ENCODE measurements at regions not wholly inside any gene's neighbourhood (a gene's known extent, or its start where the extent isn't known, plus 50 kb on each side); places are given as distances from the start of the nearest gene placed in this dataset.
A peak's percentile ranks its signal among the peaks of the same experiment; 100 is the strongest.

- no peaks in the 10 kb centered on the region for H3K36me3 ChIP-seq
- H3K27ac ChIP-seq = no peak overlapping the region
- TF ChIP-seq CTCF (IDR thresholded peaks at IDR 0.05) = peak; percentile 20 to 27
- no peaks in the 10 kb centered on the region for H3K4me1 ChIP-seq
- no peak for DNase-seq
- no peaks in the 10 kb centered on the region for H3K9me3 ChIP-seq
- H3K4me3 ChIP-seq = no peak overlapping the region
- intact Hi-C loops (cut with DNase I; ENCODE audit: low total_unique reads) = no loop called here
- H3K27me3 ChIP-seq = no peaks in the 10 kb centered on the region
These were observed 251.1 kb upstream of the ADGRL2 start for GRCh38 chr1:81549588-81550127.

- no peaks in the 10 kb centered on the region for H3K27me3 ChIP-seq
- H3K4me3 ChIP-seq = no peak overlapping the region
- no peaks in the 10 kb centered on the region for H3K9me3 ChIP-seq
- H3K4me1 ChIP-seq = no peaks in the 10 kb centered on the region
- no peak for TF ChIP-seq CTCF (IDR thresholded peaks at IDR 0.05)
- H3K27ac ChIP-seq = no peak overlapping the region
- H3K36me3 ChIP-seq = no peaks in the 10 kb centered on the region
- DNase-seq = no peak
- intact Hi-C loops (cut with DNase I; ENCODE audit: low total_unique reads) = no loop called here
These were observed 251.7 kb upstream of the ADGRL2 start for GRCh38 chr1:81548918-81549587.

- no peaks in the 10 kb centered on the region for H3K9me3 ChIP-seq
- no peaks in the 10 kb centered on the region for H3K36me3 ChIP-seq
- intact Hi-C loops (cut with DNase I; ENCODE audit: low total_unique reads) = no loop called here
- no peak overlapping the region for H3K4me3 ChIP-seq
- DNase-seq = no peak
- no peak overlapping the region for H3K27ac ChIP-seq
- H3K27me3 ChIP-seq = no peaks in the 10 kb centered on the region
- H3K4me1 ChIP-seq = no peaks in the 10 kb centered on the region
- no peak for TF ChIP-seq CTCF (IDR thresholded peaks at IDR 0.05)
These were observed 252.8 kb upstream of the ADGRL2 start for GRCh38 chr1:81547912-81548303.

GRCh38 chr1:81547261-81547911 is 253.3 kb upstream of the ADGRL2 start:
- H3K36me3 ChIP-seq = no peaks in the 10 kb centered on the region
- intact Hi-C loops (cut with DNase I; ENCODE audit: low total_unique reads) = no loop called here

GRCh38 chr1:81545734-81546133 is 255.0 kb upstream of the ADGRL2 start:
- Histone ChIP-seq H3K4me3 (no peak overlapping the region), H3K27ac (no peak overlapping the region), H3K9me3 (no peaks in the 10 kb centered on the region), H3K4me1 (no peaks in the 10 kb centered on the region), H3K36me3 (no peaks in the 10 kb centered on the region), H3K27me3 (no peaks in the 10 kb centered on the region)
- DNase-seq = no peak
- intact Hi-C loops (cut with DNase I; ENCODE audit: low total_unique reads) = no loop called here
- no peak for TF ChIP-seq CTCF (IDR thresholded peaks at IDR 0.05)

More at GRCh38 chr1:81547261-81547911, 253.3 kb upstream of the ADGRL2 start:
- Histone ChIP-seq H3K9me3 (no peaks in the 10 kb centered on the region), H3K4me3 (no peak overlapping the region), H3K27me3 (no peaks in the 10 kb centered on the region), H3K27ac (no peak overlapping the region), H3K4me1 (no peaks in the 10 kb centered on the region)
- DNase-seq = no peak
- TF ChIP-seq CTCF (IDR thresholded peaks at IDR 0.05) = no peak

Data from tibial artery (tissue), 4 donors.